CD4-positive, alpha-beta T cell treated with Interleukin-21 for 1 hour (primary cell): ENCODE measurements at regions not wholly inside any gene's neighbourhood (a gene's known extent, or its start where the extent isn't known, plus 50 kb on each side); places are given as distances from the start of the nearest gene placed in this dataset.
"Not testable (repeated sequence)": the region's sequence is repeated elsewhere in the genome, so short reads cannot be mapped to it uniquely, and the experiment has no call there.

Source experiments
- DNase-seq: peaks from one replicate; pipeline ENCODE4 v3.0.0-alpha.2; 2020

GRCh38 chr7:79615871-79616640 lies 162.6 kb upstream of the MAGI2 start:
- no peak for DNase-seq

- no peak for DNase-seq
Measured at GRCh38 chr7:79615466-79615865, 162.0 kb upstream of the MAGI2 start.

GRCh38 chr7:79612903-79613302 lies 159.4 kb upstream of the MAGI2 start:
- DNase-seq, result no peak

GRCh38 chr7:79612022-79612421 lies 158.6 kb upstream of the MAGI2 start:
- DNase-seq, result no peak

- no peak for DNase-seq
Measured at GRCh38 chr7:79610748-79611304, 157.4 kb upstream of the MAGI2 start.

GRCh38 chr7:79610313-79610712 lies 156.8 kb upstream of the MAGI2 start:
- no peak for DNase-seq

GRCh38 chr7:79608005-79608404 lies 154.5 kb upstream of the MAGI2 start:
- no peak for DNase-seq

- DNase-seq, result no peak
Measured at GRCh38 chr7:79604841-79605240, 151.4 kb upstream of the MAGI2 start.

- no peak for DNase-seq
Measured at GRCh38 chr7:79598351-79598750, 144.9 kb upstream of the MAGI2 start.

GRCh38 chr7:79594671-79595070 lies 141.2 kb upstream of the MAGI2 start:
- not testable (repeated sequence) for DNase-seq

GRCh38 chr7:79593866-79594301 lies 140.4 kb upstream of the MAGI2 start:
- no peak for DNase-seq

GRCh38 chr7:79590916-79591623 lies 137.6 kb upstream of the MAGI2 start:
- no peak for DNase-seq

GRCh38 chr7:79590391-79590790 lies 136.9 kb upstream of the MAGI2 start:
- no peak for DNase-seq

- no peak for DNase-seq
Measured at GRCh38 chr7:79570903-79571302, 117.4 kb upstream of the MAGI2 start.

GRCh38 chr7:79563821-79564522 lies 110.5 kb upstream of the MAGI2 start:
- no peak for DNase-seq

- no peak for DNase-seq
Measured at GRCh38 chr7:79555571-79555970, 102.1 kb upstream of the MAGI2 start.

- no peak for DNase-seq
Measured at GRCh38 chr7:79553811-79554555, 100.5 kb upstream of the MAGI2 start.

- DNase-seq, result no peak
Measured at GRCh38 chr7:79552463-79552862, 99.0 kb upstream of the MAGI2 start.

GRCh38 chr7:79548727-79549126 lies 95.3 kb upstream of the MAGI2 start:
- no peak for DNase-seq

GRCh38 chr7:79547132-79547531 lies 93.7 kb upstream of the MAGI2 start:
- DNase-seq, result no peak

- no peak for DNase-seq
Measured at GRCh38 chr7:79540592-79540991, 87.1 kb upstream of the MAGI2 start.

- DNase-seq, result no peak
Measured at GRCh38 chr7:79534128-79534527, 80.7 kb upstream of the MAGI2 start.
